ENCODE measurements at regions not wholly inside any gene's neighbourhood (a gene's known extent, or its start where the extent isn't known, plus 50 kb on each side); places are given as distances from the start of the nearest gene placed in this dataset.
"Not testable (repeated sequence)": the region's sequence is repeated elsewhere in the genome, so short reads cannot be mapped to it uniquely, and the experiment has no call there.

DNA sequence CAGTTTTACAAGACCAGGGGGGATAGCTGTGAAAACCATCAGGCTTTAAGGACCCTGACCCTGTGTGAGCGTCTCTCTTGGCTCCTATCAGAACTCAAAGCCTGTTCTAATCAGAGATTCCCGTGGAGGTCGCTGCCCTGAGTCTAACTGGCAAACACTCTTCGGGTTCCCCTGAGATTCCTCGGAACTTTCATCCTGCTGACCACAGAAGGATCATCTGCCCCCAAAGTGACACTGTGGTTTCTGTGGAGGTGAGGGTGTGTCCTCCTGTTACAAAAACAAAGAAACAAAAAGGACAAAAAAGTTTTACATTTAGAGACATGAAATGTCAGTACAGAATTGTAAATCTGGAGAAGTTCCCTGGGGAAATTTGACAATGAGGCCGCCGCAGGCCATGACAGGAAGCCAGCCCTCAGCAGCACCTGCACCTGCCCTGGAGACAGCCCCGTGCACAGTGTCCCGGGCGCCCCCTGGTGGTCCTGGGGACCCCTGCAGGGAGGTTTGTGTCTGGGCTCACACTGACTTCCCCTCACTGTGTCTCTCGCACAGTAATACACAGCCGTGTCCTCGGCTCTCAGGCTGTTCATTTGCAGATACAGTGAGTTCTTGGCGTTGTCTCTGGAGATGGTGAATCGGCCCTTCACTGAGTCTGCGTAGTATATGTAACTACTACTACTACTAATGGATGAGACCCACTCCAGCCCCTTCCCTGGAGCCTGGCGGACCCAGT lies 708.3 kb downstream of the TMEM121 start:
- intact Hi-C loops (cut with micrococcal nuclease; ENCODE audit: unreplicated experiment); H3K4me1 ChIP-seq (ENCODE audit: insufficient read depth, low read length, poor library complexity, severe bottlenecking); H3K27ac ChIP-seq (ENCODE audit: low read depth, low read length, poor library complexity, severe bottlenecking); H3K4me3 ChIP-seq (ENCODE audit: low read depth, low read length, poor library complexity, severe bottlenecking); H3K36me3 ChIP-seq (ENCODE audit: insufficient read depth, low read length, poor library complexity, severe bottlenecking); BruUV-seq (replicated peaks); CTCF ChIA-PET; POLR2A ChIA-PET (ENCODE audit: low non-redundant PET); H3K9me3 ChIP-seq (ENCODE audit: low read depth, low read length, poor library complexity, severe bottlenecking); DNase-seq (ENCODE audit: low spot score): not testable (repeated sequence)
- TF ChIP-seq, protein P1, sequence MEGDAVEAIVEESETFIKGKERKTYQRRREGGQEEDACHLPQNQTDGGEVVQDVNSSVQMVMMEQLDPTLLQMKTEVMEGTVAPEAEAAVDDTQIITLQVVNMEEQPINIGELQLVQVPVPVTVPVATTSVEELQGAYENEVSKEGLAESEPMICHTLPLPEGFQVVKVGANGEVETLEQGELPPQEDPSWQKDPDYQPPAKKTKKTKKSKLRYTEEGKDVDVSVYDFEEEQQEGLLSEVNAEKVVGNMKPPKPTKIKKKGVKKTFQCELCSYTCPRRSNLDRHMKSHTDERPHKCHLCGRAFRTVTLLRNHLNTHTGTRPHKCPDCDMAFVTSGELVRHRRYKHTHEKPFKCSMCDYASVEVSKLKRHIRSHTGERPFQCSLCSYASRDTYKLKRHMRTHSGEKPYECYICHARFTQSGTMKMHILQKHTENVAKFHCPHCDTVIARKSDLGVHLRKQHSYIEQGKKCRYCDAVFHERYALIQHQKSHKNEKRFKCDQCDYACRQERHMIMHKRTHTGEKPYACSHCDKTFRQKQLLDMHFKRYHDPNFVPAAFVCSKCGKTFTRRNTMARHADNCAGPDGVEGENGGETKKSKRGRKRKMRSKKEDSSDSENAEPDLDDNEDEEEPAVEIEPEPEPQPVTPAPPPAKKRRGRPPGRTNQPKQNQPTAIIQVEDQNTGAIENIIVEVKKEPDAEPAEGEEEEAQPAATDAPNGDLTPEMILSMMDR (conservative IDR thresholded peaks at IDR 0.05; ENCODE audit: low read depth, low read length), result peak; percentile 63
- H3K27me3 ChIP-seq (replicated peaks; ENCODE audit: insufficient read depth, low read depth, low read length, poor library complexity), result peaks cover 49% of the 10 kb centered on the region

DNA sequence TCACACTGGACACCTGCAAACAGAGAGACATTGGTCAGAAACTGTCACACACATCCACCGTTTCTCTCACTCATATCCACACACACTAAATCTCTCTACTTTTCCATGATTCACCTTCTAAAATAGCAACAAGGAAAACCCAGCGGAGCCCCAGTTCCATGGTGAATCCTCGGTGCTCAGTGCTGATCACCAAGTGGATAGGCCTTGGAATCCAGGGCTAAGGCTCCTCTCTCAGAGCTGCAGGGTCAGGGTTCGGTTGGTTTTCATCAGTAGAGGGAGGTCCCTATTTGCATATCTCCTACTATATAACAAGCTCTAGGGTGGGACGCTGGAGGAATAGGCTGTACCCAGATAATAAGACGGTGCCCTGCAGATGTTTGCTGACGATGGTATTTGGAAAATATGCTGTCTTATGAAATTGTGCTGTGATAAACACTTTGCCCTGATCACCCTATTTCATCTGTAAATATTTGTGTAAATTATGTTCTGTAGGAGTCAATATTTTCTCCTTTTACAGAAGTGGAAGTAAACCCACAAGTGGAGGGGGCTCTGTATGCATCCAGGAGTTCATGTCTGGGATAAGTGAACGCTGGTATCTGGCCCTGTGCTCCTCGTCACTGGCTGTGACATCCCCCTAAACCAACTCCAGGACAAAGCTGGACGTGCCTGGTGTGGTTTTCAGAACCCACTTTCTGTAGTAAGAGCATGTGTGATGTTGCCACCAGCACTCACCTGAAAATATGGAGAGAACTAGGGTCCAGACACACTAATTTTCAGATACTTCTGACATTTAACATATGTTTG lies 709.2 kb downstream of the TMEM121 start:
- no peak overlapping the region for H3K27ac ChIP-seq (ENCODE audit: low read depth, low read length, poor library complexity, severe bottlenecking)
- no TSS peak for BruUV-seq (replicated peaks)
- no peak for TF ChIP-seq EZH2 (IDR thresholded peaks at IDR 0.05; ENCODE audit: borderline replicate concordance, low read depth, low read length, poor library complexity, severe bottlenecking)
- TF ChIP-seq, protein P1 (conservative IDR thresholded peaks at IDR 0.05; ENCODE audit: low read depth, low read length), result no peak
- no peak overlapping the region for H3K4me3 ChIP-seq (ENCODE audit: low read depth, low read length, poor library complexity, severe bottlenecking)
- ChIA-PET CTCF (no interaction called here), POLR2A (ENCODE audit: low non-redundant PET) (no interaction called here)
- DNase-seq (ENCODE audit: low spot score), result no peak
- intact Hi-C loops (cut with micrococcal nuclease; ENCODE audit: unreplicated experiment), result no loop called here
- no peaks in the 10 kb centered on the region for H3K9me3 ChIP-seq (ENCODE audit: low read depth, low read length, poor library complexity, severe bottlenecking)
- no peaks in the 10 kb centered on the region for H3K4me1 ChIP-seq (ENCODE audit: insufficient read depth, low read length, poor library complexity, severe bottlenecking)
- H3K27me3 ChIP-seq (replicated peaks; ENCODE audit: insufficient read depth, low read depth, low read length, poor library complexity), result peaks cover 58% of the 10 kb centered on the region
- no peaks in the 10 kb centered on the region for H3K36me3 ChIP-seq (ENCODE audit: insufficient read depth, low read length, poor library complexity, severe bottlenecking)

GRCh38 chr14:106248321-106249192 lies 722.2 kb downstream of the TMEM121 start:
- intact Hi-C loops (cut with micrococcal nuclease; ENCODE audit: unreplicated experiment), result no loop called here
- BruUV-seq (replicated peaks), result no TSS peak
- ChIA-PET POLR2A (ENCODE audit: low non-redundant PET) (no interaction called here), CTCF (no interaction called here)
- no peaks in the 10 kb centered on the region for H3K36me3 ChIP-seq (ENCODE audit: insufficient read depth, low read length, poor library complexity, severe bottlenecking)
- H3K27ac ChIP-seq (ENCODE audit: low read depth, low read length, poor library complexity, severe bottlenecking), result no peak overlapping the region
- TF ChIP-seq, protein P1 (conservative IDR thresholded peaks at IDR 0.05; ENCODE audit: low read depth, low read length), result no peak
- no peak for TF ChIP-seq EZH2 (IDR thresholded peaks at IDR 0.05; ENCODE audit: borderline replicate concordance, low read depth, low read length, poor library complexity, severe bottlenecking)
- no peak overlapping the region for H3K4me3 ChIP-seq (ENCODE audit: low read depth, low read length, poor library complexity, severe bottlenecking)
- H3K27me3 ChIP-seq (replicated peaks; ENCODE audit: insufficient read depth, low read depth, low read length, poor library complexity), result peaks cover 57% of the 10 kb centered on the region
- H3K4me1 ChIP-seq (ENCODE audit: insufficient read depth, low read length, poor library complexity, severe bottlenecking), result no peaks in the 10 kb centered on the region
- no peaks in the 10 kb centered on the region for H3K9me3 ChIP-seq (ENCODE audit: low read depth, low read length, poor library complexity, severe bottlenecking)
- no peak for DNase-seq (ENCODE audit: low spot score)

DNA sequence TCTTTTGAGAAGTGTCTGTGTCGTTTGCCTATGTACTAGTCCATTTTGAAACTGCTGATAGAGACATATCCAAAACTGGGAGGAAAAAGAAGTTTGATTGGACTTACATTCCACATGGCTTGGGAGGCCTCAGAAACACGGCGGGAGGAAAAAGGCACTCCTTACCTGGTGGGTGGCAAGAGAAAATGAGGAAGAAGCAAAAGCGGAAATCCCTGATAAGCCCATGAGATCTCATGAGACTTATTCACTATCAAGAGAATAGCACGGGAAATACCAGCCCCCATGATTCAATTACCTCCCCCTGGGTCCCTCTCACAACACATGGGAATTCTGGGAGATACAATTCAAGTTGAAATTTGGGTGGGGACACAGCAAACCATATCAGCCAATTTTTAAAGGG lies 727.6 kb downstream of the TMEM121 start:
- POLR2A ChIA-PET (ENCODE audit: low non-redundant PET); H3K9me3 ChIP-seq (ENCODE audit: low read depth, low read length, poor library complexity, severe bottlenecking): not testable (repeated sequence)

More for the DNA sequence above, 727.6 kb downstream of the TMEM121 start:
- intact Hi-C loops (cut with micrococcal nuclease; ENCODE audit: unreplicated experiment), result loop anchor here (10.0 kb wide), 1 partner anchor 59 kb away; no protein-coding TSS in a partner anchor
- peaks cover 73% of the 10 kb centered on the region for H3K27me3 ChIP-seq (replicated peaks; ENCODE audit: insufficient read depth, low read depth, low read length, poor library complexity)
- H3K4me1 ChIP-seq (ENCODE audit: insufficient read depth, low read length, poor library complexity, severe bottlenecking); H3K4me3 ChIP-seq (ENCODE audit: low read depth, low read length, poor library complexity, severe bottlenecking); H3K27ac ChIP-seq (ENCODE audit: low read depth, low read length, poor library complexity, severe bottlenecking); DNase-seq (ENCODE audit: low spot score); H3K36me3 ChIP-seq (ENCODE audit: insufficient read depth, low read length, poor library complexity, severe bottlenecking); CTCF ChIA-PET; BruUV-seq (replicated peaks): not testable (repeated sequence)
